ENCODE measurements at regions not wholly inside any gene's neighbourhood (a gene's known extent, or its start where the extent isn't known, plus 50 kb on each side); places are given as distances from the start of the nearest gene placed in this dataset.
A peak's percentile ranks its signal among the peaks of the same experiment; 100 is the strongest.

DNA sequence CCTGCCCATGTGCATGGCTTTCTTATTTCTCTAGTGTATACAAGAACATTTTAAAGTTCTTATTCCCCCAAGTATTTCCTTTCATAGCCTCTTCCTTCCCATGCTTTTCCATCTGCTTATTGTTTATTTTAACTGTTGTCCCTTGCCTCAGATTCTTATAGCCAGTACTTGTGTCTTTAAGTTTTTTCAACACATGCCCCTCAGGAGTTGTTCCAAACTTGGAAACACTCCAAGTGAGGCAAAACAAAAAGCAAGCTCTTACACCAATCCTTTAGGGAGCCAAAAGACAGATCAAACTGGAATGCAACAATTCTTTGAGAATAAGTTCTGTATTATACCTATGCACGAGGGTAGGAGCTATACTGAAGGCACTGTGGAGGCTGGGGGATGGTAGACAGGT, 222.0 kb upstream of the STK26 start:
- Histone ChIP-seq H3K4me3 (ENCODE audit: low read depth, low read length) (no peak overlapping the region), H3K36me3 (ENCODE audit: control insufficient read depth, insufficient read depth, low read length) (no peaks in the 10 kb centered on the region), H3K27me3 (ENCODE audit: control insufficient read depth, insufficient read depth, low read length) (peaks cover 2% of the 10 kb centered on the region)
- no peak for DNase-seq (ENCODE audit: low read depth)
- TF ChIP-seq, protein P1, sequence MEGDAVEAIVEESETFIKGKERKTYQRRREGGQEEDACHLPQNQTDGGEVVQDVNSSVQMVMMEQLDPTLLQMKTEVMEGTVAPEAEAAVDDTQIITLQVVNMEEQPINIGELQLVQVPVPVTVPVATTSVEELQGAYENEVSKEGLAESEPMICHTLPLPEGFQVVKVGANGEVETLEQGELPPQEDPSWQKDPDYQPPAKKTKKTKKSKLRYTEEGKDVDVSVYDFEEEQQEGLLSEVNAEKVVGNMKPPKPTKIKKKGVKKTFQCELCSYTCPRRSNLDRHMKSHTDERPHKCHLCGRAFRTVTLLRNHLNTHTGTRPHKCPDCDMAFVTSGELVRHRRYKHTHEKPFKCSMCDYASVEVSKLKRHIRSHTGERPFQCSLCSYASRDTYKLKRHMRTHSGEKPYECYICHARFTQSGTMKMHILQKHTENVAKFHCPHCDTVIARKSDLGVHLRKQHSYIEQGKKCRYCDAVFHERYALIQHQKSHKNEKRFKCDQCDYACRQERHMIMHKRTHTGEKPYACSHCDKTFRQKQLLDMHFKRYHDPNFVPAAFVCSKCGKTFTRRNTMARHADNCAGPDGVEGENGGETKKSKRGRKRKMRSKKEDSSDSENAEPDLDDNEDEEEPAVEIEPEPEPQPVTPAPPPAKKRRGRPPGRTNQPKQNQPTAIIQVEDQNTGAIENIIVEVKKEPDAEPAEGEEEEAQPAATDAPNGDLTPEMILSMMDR (IDR thresholded peaks at IDR 0.05; ENCODE audit: insufficient read depth, low read length, poor library complexity, severe bottlenecking) = no peak

DNA sequence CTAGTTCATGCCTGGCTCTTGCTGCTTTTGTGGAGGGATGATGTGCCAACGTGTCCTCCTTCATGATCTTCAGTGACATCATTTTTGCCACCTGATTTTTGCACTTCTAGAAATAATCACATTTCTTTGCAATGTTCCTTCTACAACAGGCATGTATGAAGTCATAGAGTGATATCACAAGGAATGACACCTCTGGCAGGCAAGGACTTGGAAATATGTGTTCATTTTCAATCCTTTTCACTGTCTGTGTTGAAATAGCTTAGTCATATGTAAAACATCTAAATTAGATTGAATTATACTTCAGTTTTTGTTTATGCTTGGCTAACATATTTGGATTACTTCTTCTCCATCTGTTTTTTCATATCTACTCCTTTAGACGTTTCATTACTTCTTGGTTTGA, 221.2 kb upstream of the STK26 start:
- TF ChIP-seq, protein P1 (IDR thresholded peaks at IDR 0.05; ENCODE audit: insufficient read depth, low read length, poor library complexity, severe bottlenecking) = no peak
- H3K27me3 ChIP-seq (ENCODE audit: control insufficient read depth, insufficient read depth, low read length) = peaks cover 2% of the 10 kb centered on the region
- DNase-seq (ENCODE audit: low read depth) = no peak
- H3K4me3 ChIP-seq (ENCODE audit: low read depth, low read length) = no peak overlapping the region
- no peaks in the 10 kb centered on the region for H3K36me3 ChIP-seq (ENCODE audit: control insufficient read depth, insufficient read depth, low read length)

DNA sequence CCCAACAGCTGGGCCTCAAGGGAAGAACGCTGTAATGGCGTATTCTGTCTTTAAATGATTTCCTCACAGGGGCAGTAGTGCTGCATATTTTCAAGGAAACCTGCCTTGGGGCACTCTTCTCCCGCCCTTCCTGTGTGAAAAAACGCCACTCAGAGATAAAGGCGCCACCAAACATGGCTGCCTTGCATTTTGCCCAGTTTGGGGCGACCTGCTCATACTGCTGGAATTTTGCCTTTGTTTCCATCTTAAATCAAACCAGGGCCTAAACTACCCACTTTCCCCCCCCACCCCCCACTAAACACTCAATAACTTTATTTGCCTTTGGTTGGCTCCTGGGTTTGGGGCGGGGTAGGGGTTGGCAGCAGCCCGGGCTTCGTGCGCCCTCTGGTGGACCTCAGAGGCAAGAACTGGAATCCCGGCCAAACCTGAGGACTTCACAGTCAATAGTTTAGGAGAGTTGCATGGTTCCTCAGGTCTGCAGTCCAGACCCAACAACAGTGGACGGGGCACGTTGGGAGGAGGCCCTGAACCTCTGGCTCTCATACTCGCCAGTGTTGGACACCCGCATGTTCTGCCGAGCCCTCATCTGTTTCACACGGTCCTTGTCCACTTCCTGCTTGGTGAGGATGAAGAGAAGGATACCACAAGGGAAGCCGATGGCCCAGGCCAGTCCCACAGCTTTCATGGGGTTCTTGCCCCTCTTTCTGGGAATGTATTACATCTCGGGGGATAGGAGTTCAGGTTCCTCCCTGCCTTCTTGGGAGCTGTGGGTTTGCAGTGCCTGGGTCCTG, 220.1 kb upstream of the STK26 start:
- peak overlapping the region; percentile 10 for H3K4me3 ChIP-seq (ENCODE audit: low read depth, low read length)
- H3K27me3 ChIP-seq (ENCODE audit: control insufficient read depth, insufficient read depth, low read length) = no peaks in the 10 kb centered on the region
- no peak for DNase-seq (ENCODE audit: low read depth)
- no peaks in the 10 kb centered on the region for H3K36me3 ChIP-seq (ENCODE audit: control insufficient read depth, insufficient read depth, low read length)
- TF ChIP-seq, protein P1 (IDR thresholded peaks at IDR 0.05; ENCODE audit: insufficient read depth, low read length, poor library complexity, severe bottlenecking) = peak; percentile 74

DNA sequence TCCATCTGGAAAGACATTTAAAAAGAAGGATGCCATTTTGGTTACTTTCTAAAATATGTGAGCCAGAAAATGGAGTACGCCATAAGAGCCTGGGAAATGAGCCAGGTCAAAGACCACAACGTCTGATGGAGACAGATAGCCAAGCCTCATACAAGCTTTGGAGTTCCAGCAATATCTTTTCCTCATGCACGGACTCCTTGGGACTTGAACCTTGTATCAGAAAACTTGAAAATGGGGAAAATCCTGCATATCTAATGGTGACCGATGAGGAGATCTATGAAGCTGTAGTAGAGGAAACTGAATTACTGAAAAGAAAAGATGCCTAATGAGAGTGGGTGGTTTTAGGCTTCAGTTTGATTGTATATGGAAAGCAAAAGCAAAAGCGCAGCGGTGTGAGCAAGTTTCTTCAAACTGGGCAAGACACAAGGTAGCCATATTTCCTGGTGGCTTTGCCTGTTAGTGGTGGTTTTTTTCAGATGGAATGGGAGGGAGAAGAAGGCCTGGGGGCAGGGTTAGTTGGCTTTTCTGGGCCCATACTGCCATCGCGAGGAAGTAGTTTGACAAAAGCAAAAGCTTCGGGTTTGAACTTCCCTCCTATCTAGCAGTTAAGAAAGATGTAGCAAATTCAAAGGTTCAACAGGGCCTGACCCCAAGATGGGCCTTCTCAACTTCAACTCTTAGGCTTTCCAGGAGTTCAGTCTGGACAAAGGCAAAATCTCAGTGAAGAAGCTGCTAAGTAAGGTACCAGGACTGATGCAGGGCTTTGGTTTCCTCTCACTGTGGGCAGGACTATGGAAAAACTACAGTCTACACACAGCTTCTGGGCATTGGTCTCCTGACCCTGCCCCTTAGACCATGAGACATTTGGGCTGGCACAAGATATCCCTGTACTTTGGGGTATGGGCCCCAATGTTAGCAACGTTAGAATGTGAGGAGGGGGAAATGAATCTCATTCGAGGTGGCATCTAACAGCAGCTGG, 210.0 kb upstream of the STK26 start:
- Histone ChIP-seq H3K27me3 (ENCODE audit: control insufficient read depth, insufficient read depth, low read length) (no peaks in the 10 kb centered on the region), H3K36me3 (ENCODE audit: control insufficient read depth, insufficient read depth, low read length) (no peaks in the 10 kb centered on the region), H3K4me3 (ENCODE audit: low read depth, low read length) (no peak overlapping the region)
- TF ChIP-seq, protein P1 (IDR thresholded peaks at IDR 0.05; ENCODE audit: insufficient read depth, low read length, poor library complexity, severe bottlenecking) = peak; percentile 1
- DNase-seq (ENCODE audit: low read depth) = no peak

DNA sequence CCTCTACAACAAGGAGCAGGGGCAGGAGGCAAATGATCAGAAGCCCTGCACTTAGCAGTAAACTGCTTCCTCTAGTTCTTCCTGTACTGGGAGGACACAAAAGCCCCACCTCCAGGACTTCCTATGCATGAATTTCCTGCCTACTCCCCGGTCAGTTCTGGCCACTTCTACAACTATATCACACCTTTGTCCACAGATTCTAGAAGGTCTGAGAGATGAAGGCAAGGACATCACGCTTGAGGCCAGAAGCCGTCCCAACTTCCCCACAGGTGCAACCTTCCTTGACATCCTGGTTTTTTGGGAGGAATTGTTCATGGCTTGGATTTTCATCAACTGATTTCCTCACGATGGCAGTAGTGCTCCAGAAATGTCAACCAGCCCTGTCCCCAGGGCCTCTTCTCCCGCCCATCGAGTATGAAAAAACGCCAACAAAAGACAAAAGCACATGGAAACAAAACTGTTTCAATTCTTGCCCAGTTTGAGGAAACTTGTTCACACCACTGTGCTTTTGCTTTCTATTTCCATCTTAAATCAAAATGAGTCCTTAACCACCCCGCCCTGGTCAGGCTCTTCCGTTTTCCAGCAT, 206.5 kb upstream of the STK26 start:
- Histone ChIP-seq H3K27me3 (ENCODE audit: control insufficient read depth, insufficient read depth, low read length) (no peaks in the 10 kb centered on the region), H3K36me3 (ENCODE audit: control insufficient read depth, insufficient read depth, low read length) (no peaks in the 10 kb centered on the region), H3K4me3 (ENCODE audit: low read depth, low read length) (no peak overlapping the region)
- peak; percentile 32 for DNase-seq (ENCODE audit: low read depth)
- TF ChIP-seq, protein P1 (IDR thresholded peaks at IDR 0.05; ENCODE audit: insufficient read depth, low read length, poor library complexity, severe bottlenecking) = no peak
